ENCODE measurements at regions not wholly inside any gene's neighbourhood (a gene's known extent, or its start where the extent isn't known, plus 50 kb on each side); places are given as distances from the start of the nearest gene placed in this dataset.

GRCh38 chr2:58991357-58991756, 750.2 kb upstream of the FANCL start:
- Mint-ChIP-seq H3K4me1 (ENCODE audit: low read depth) (no peaks in the 10 kb centered on the region), H3K27me3 (no peaks in the 10 kb centered on the region), H3K4me3 (no peak overlapping the region), H3K27ac (no peak overlapping the region), H3K36me3 (ENCODE audit: low read depth) (no peaks in the 10 kb centered on the region), H3K9me3 (no peaks in the 10 kb centered on the region)
- POLR2A ChIA-PET = no interaction called here
- H3K27ac ChIP-seq (ENCODE audit: low read depth in 1 of 2, low read length in 2 of 2) = no peak overlapping the region
- H3K4me3 ChIP-seq (ENCODE audit: low read length) = no peak overlapping the region
- no peaks in the 10 kb centered on the region for H3K36me3 ChIP-seq (ENCODE audit: insufficient read depth, low read length)
- intact Hi-C loops (cut with DNase I, micrococcal nuclease) = no loop called here
- no peaks in the 10 kb centered on the region for H3K4me1 ChIP-seq (ENCODE audit: insufficient read depth, low read length)
- no peaks in the 10 kb centered on the region for H3K9me3 ChIP-seq (ENCODE audit: control insufficient read depth in 1 of 2, insufficient read depth in 1 of 2, low read length in 2 of 2)
- CTCF ChIA-PET = no interaction called here
- ATAC-seq (ENCODE audit: poor library complexity) (no peak), DNase-seq (no peak)
- no peaks in the 10 kb centered on the region for H3K27me3 ChIP-seq (ENCODE audit: control insufficient read depth in 1 of 2, insufficient read depth in 2 of 2, low read length in 2 of 2)
- TF ChIP-seq, protein P1, sequence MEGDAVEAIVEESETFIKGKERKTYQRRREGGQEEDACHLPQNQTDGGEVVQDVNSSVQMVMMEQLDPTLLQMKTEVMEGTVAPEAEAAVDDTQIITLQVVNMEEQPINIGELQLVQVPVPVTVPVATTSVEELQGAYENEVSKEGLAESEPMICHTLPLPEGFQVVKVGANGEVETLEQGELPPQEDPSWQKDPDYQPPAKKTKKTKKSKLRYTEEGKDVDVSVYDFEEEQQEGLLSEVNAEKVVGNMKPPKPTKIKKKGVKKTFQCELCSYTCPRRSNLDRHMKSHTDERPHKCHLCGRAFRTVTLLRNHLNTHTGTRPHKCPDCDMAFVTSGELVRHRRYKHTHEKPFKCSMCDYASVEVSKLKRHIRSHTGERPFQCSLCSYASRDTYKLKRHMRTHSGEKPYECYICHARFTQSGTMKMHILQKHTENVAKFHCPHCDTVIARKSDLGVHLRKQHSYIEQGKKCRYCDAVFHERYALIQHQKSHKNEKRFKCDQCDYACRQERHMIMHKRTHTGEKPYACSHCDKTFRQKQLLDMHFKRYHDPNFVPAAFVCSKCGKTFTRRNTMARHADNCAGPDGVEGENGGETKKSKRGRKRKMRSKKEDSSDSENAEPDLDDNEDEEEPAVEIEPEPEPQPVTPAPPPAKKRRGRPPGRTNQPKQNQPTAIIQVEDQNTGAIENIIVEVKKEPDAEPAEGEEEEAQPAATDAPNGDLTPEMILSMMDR (IDR thresholded peaks at IDR 0.05) = no peak

GRCh38 chr2:58985541-58985940, 744.4 kb upstream of the FANCL start:
- DNase-seq = no peak
- no peak overlapping the region for H3K27ac ChIP-seq (ENCODE audit: low read depth in 1 of 2, low read length in 2 of 2)
- Mint-ChIP-seq H3K9me3 (no peaks in the 10 kb centered on the region), H3K36me3 (ENCODE audit: low read depth) (no peaks in the 10 kb centered on the region), H3K4me3 (no peak overlapping the region), H3K27ac (no peak overlapping the region), H3K27me3 (no peaks in the 10 kb centered on the region), H3K4me1 (ENCODE audit: low read depth) (no peaks in the 10 kb centered on the region)
- H3K36me3 ChIP-seq (ENCODE audit: insufficient read depth, low read length) = no peaks in the 10 kb centered on the region
- CTCF ChIA-PET = no interaction called here
- ATAC-seq (ENCODE audit: poor library complexity) = no peak
- H3K27me3 ChIP-seq (ENCODE audit: control insufficient read depth in 1 of 2, insufficient read depth in 2 of 2, low read length in 2 of 2) = no peaks in the 10 kb centered on the region
- TF ChIP-seq, protein P1 (IDR thresholded peaks at IDR 0.05) = no peak
- H3K4me3 ChIP-seq (ENCODE audit: low read length) = no peak overlapping the region
- no peaks in the 10 kb centered on the region for H3K4me1 ChIP-seq (ENCODE audit: insufficient read depth, low read length)
- H3K9me3 ChIP-seq (ENCODE audit: control insufficient read depth in 1 of 2, insufficient read depth in 1 of 2, low read length in 2 of 2) = no peaks in the 10 kb centered on the region
- intact Hi-C loops (cut with DNase I, micrococcal nuclease) = no loop called here
- POLR2A ChIA-PET = no interaction called here

DNA sequence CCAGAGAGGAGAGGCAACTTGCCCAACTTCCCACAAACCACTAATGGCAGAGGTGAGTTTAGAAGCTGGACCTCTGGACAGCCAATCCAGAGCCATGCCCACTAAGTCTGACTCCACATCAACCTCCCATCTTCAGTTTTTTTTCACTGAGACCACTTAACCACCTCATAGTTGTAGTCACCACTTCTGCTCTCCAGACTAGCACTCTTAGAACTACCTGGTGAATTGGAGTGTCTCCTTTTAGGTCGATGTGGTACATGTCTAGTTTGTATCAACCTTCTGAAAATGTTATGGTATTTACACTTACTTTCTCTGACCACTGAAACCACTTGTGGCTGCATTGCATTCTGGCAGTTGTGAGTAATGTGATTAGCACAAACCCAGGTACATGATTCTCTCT, 743.6 kb upstream of the FANCL start:
- H3K27ac Mint-ChIP-seq = no peak overlapping the region
- no peaks in the 10 kb centered on the region for H3K36me3 Mint-ChIP-seq (ENCODE audit: low read depth)
- Histone ChIP-seq H3K27me3 (ENCODE audit: control insufficient read depth in 1 of 2, insufficient read depth in 2 of 2, low read length in 2 of 2) (no peaks in the 10 kb centered on the region), H3K4me3 (ENCODE audit: low read length) (no peak overlapping the region), H3K27ac (ENCODE audit: low read depth in 1 of 2, low read length in 2 of 2) (no peak overlapping the region), H3K9me3 (ENCODE audit: control insufficient read depth in 1 of 2, insufficient read depth in 1 of 2, low read length in 2 of 2) (no peaks in the 10 kb centered on the region), H3K4me1 (ENCODE audit: insufficient read depth, low read length) (no peaks in the 10 kb centered on the region), H3K36me3 (ENCODE audit: insufficient read depth, low read length) (no peaks in the 10 kb centered on the region)
- no peaks in the 10 kb centered on the region for H3K27me3 Mint-ChIP-seq
- TF ChIP-seq, protein P1 (IDR thresholded peaks at IDR 0.05) = no peak
- ATAC-seq (ENCODE audit: poor library complexity) = no peak
- H3K9me3 Mint-ChIP-seq = no peaks in the 10 kb centered on the region
- no peaks in the 10 kb centered on the region for H3K4me1 Mint-ChIP-seq (ENCODE audit: low read depth)
- intact Hi-C loops (cut with DNase I, micrococcal nuclease) = no loop called here
- ChIA-PET POLR2A (no interaction called here), CTCF (no interaction called here)
- no peak for DNase-seq
- no peak overlapping the region for H3K4me3 Mint-ChIP-seq

All from CD4-positive, alpha-beta T cell (primary cell).